ENCODE measurements at regions not wholly inside any gene's neighbourhood (a gene's known extent, or its start where the extent isn't known, plus 50 kb on each side); places are given as distances from the start of the nearest gene placed in this dataset.

DNA sequence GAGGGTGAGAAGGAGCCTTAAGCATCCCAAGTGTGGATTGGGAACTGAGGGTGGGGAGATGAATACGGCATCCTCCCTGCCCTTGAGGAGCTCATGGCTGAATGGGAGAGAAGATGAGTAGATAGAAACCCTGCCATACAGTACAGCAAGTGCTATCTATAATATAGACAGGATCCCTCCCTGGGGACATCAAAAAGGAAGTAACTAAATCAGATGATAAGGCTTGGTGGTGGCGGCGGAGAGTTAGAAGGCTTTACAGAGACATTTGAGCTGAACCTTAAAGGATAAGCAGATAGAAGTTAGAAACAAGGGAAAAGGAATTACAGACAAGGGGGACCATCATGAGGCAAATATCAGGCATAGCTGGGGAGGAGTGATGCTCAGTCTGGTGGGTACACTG, 67.5 kb upstream of the TMEM132E start:
- FAIRE-seq: no peak
- no peak overlapping the region for H3K9ac ChIP-seq (ENCODE audit: low read length)
- Mint-ChIP-seq H3K4me1 (ENCODE audit: low read depth, unreplicated experiment) (no peaks in the 10 kb centered on the region), H3K36me3 (ENCODE audit: low read depth, unreplicated experiment) (no peaks in the 10 kb centered on the region), H3K27ac (ENCODE audit: unreplicated experiment) (no peak overlapping the region), H3K4me3 (ENCODE audit: unreplicated experiment) (no peak overlapping the region), H3K27me3 (ENCODE audit: low read depth, unreplicated experiment) (peaks cover 73% of the 10 kb centered on the region), H3K9me3 (ENCODE audit: unreplicated experiment) (no peaks in the 10 kb centered on the region)
- H3K4me3 ChIP-seq (ENCODE audit: insufficient read depth, low read depth, low read length): no peak overlapping the region
- H3K4me1 ChIP-seq (ENCODE audit: insufficient read depth, low read length): no peaks in the 10 kb centered on the region
- TF ChIP-seq EZH2 (IDR thresholded peaks at IDR 0.05; ENCODE audit: insufficient read depth, low read length): no peak
- TF ChIP-seq, protein P1, sequence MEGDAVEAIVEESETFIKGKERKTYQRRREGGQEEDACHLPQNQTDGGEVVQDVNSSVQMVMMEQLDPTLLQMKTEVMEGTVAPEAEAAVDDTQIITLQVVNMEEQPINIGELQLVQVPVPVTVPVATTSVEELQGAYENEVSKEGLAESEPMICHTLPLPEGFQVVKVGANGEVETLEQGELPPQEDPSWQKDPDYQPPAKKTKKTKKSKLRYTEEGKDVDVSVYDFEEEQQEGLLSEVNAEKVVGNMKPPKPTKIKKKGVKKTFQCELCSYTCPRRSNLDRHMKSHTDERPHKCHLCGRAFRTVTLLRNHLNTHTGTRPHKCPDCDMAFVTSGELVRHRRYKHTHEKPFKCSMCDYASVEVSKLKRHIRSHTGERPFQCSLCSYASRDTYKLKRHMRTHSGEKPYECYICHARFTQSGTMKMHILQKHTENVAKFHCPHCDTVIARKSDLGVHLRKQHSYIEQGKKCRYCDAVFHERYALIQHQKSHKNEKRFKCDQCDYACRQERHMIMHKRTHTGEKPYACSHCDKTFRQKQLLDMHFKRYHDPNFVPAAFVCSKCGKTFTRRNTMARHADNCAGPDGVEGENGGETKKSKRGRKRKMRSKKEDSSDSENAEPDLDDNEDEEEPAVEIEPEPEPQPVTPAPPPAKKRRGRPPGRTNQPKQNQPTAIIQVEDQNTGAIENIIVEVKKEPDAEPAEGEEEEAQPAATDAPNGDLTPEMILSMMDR (IDR thresholded peaks at IDR 0.05; ENCODE audit: insufficient read depth, low read depth, low read length): no peak
- H3K27me3 ChIP-seq (ENCODE audit: insufficient read depth, low read length): no peaks in the 10 kb centered on the region
- no peaks in the 10 kb centered on the region for H3K79me2 ChIP-seq (ENCODE audit: insufficient read depth, low read length)
- no peaks in the 10 kb centered on the region for H4K20me1 ChIP-seq (ENCODE audit: insufficient read depth, low read length)
- no peak overlapping the region for H3K4me2 ChIP-seq (ENCODE audit: low read length)
- H3K36me3 ChIP-seq (ENCODE audit: insufficient read depth, low read length): no peaks in the 10 kb centered on the region
- no peak for DNase-seq (ENCODE audit: low read depth)
- H3K9me3 ChIP-seq (ENCODE audit: insufficient read depth, low read depth, low read length): no peaks in the 10 kb centered on the region
- no peak overlapping the region for H2AFZ ChIP-seq (ENCODE audit: low read depth, low read length)
- H3K27ac ChIP-seq (ENCODE audit: low read depth, low read length): no peak overlapping the region

DNA sequence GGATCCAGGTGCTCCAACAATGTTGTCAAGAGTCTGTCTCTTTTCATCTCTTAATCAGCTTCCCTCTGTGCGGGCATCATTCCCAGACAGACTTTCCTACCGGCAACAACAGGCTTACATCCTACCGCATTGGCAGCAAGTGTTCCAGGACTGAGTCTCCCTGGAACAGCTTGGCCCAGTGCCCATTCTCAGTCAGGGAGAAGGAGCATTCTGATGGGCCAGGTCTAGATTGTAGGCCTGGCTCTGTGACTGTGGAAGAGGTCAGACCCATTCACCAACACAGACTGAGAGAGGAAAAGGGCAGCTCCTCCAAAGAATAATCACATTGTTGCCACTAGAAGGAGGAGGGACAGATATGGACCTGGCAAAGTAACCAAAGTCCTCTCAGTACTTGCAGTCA, 68.1 kb upstream of the TMEM132E start:
- Mint-ChIP-seq H3K9me3 (ENCODE audit: unreplicated experiment) (no peaks in the 10 kb centered on the region), H3K27me3 (ENCODE audit: low read depth, unreplicated experiment) (peaks cover 74% of the 10 kb centered on the region), H3K4me3 (ENCODE audit: unreplicated experiment) (no peak overlapping the region), H3K36me3 (ENCODE audit: low read depth, unreplicated experiment) (no peaks in the 10 kb centered on the region), H3K27ac (ENCODE audit: unreplicated experiment) (no peak overlapping the region), H3K4me1 (ENCODE audit: low read depth, unreplicated experiment) (no peaks in the 10 kb centered on the region)
- H3K4me1 ChIP-seq (ENCODE audit: insufficient read depth, low read length): no peaks in the 10 kb centered on the region
- no peak overlapping the region for H2AFZ ChIP-seq (ENCODE audit: low read depth, low read length)
- no peak for TF ChIP-seq EZH2 (IDR thresholded peaks at IDR 0.05; ENCODE audit: insufficient read depth, low read length)
- TF ChIP-seq, protein P1 (IDR thresholded peaks at IDR 0.05; ENCODE audit: insufficient read depth, low read depth, low read length): no peak
- no peak overlapping the region for H3K4me3 ChIP-seq (ENCODE audit: insufficient read depth, low read depth, low read length)
- no peaks in the 10 kb centered on the region for H3K79me2 ChIP-seq (ENCODE audit: insufficient read depth, low read length)
- H4K20me1 ChIP-seq (ENCODE audit: insufficient read depth, low read length): no peaks in the 10 kb centered on the region
- no peaks in the 10 kb centered on the region for H3K27me3 ChIP-seq (ENCODE audit: insufficient read depth, low read length)
- H3K9me3 ChIP-seq (ENCODE audit: insufficient read depth, low read depth, low read length): no peaks in the 10 kb centered on the region
- FAIRE-seq (no peak), DNase-seq (ENCODE audit: low read depth) (no peak)
- no peaks in the 10 kb centered on the region for H3K36me3 ChIP-seq (ENCODE audit: insufficient read depth, low read length)
- no peak overlapping the region for H3K4me2 ChIP-seq (ENCODE audit: low read length)
- H3K9ac ChIP-seq (ENCODE audit: low read length): no peak overlapping the region
- no peak overlapping the region for H3K27ac ChIP-seq (ENCODE audit: low read depth, low read length)

DNA sequence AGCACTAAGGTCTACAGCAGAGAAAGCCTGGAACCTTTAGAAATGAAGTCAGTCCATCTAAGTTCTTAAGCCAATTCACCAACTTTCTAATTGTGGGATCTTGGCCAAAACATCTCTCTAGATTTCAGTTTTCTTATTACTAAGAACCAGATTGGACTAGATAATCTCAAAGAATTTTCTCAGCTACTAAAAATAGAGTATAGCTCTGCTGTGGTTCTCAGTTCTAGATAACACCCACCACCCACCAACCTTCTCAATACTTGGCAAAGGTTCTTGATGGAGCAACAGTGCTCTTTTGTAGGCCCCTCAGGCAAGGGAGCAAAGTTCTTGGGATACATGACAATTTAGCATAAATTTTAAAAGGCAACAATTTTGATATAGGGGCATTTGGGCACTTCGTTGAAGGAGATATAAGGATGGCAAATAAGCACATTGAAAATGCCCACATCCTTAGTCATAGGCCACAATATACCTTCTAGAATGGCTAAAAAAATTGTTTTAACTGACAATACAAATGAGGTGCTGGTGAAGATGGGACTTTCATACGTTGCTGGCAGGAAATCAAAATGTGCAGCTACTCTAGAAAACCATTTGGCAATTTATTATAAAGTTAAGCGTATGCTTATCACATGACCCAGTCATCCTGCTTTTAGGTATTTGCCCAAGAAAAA, 74.4 kb upstream of the TMEM132E start:
- no peak for DNase-seq (ENCODE audit: low read depth)
- TF ChIP-seq EZH2 (IDR thresholded peaks at IDR 0.05; ENCODE audit: insufficient read depth, low read length): no peak
- TF ChIP-seq, protein P1 (IDR thresholded peaks at IDR 0.05; ENCODE audit: insufficient read depth, low read depth, low read length): no peak
- Mint-ChIP-seq H3K27me3 (ENCODE audit: low read depth, unreplicated experiment) (peaks cover 51% of the 10 kb centered on the region), H3K36me3 (ENCODE audit: low read depth, unreplicated experiment) (no peaks in the 10 kb centered on the region), H3K4me3 (ENCODE audit: unreplicated experiment) (no peak overlapping the region), H3K4me1 (ENCODE audit: low read depth, unreplicated experiment) (no peaks in the 10 kb centered on the region), H3K27ac (ENCODE audit: unreplicated experiment) (no peak overlapping the region), H3K9me3 (ENCODE audit: unreplicated experiment) (no peaks in the 10 kb centered on the region)
- Histone ChIP-seq H3K4me2 (ENCODE audit: low read length) (no peak overlapping the region), H4K20me1 (ENCODE audit: insufficient read depth, low read length) (no peaks in the 10 kb centered on the region), H3K4me3 (ENCODE audit: insufficient read depth, low read depth, low read length) (no peak overlapping the region), H3K36me3 (ENCODE audit: insufficient read depth, low read length) (no peaks in the 10 kb centered on the region), H3K9ac (ENCODE audit: low read length) (no peak overlapping the region), H3K27ac (ENCODE audit: low read depth, low read length) (no peak overlapping the region), H3K4me1 (ENCODE audit: insufficient read depth, low read length) (no peaks in the 10 kb centered on the region), H3K9me3 (ENCODE audit: insufficient read depth, low read depth, low read length) (no peaks in the 10 kb centered on the region), H3K27me3 (ENCODE audit: insufficient read depth, low read length) (no peaks in the 10 kb centered on the region), H2AFZ (ENCODE audit: low read depth, low read length) (no peak overlapping the region), H3K79me2 (ENCODE audit: insufficient read depth, low read length) (no peaks in the 10 kb centered on the region)
- FAIRE-seq: no peak
